H1 (cell line): ENCODE measurements at regions not wholly inside any gene's neighbourhood (a gene's known extent, or its start where the extent isn't known, plus 50 kb on each side); places are given as distances from the start of the nearest gene placed in this dataset.

Experiments used
- CTCF ChIA-PET: fragments of 300-600 bp; sonication (Branson Sonifier 250); formaldehyde crosslinking; loops from one replicate; lab custom pipeline; 2021; ENCODE audit not compliant: partially characterized antibody; lab: Charles Lee
- POLR2A ChIA-PET: fragments of 300-600 bp; sonication (Branson Sonifier 250); formaldehyde crosslinking; loops from one replicate; lab custom pipeline; 2021; ENCODE audit warnings: inconsistent platforms; ENCODE audit not compliant: partially characterized antibody; lab: Charles Lee
- DNase-seq, 2 experiments: peaks; one replicate each; pipeline versions ENCODE4 v3.0.0 to v3.0.0-alpha.2; 2010 to 2022; ENCODE audit warnings: low spot score in 2 of 2, low read depth in 1 of 2, mixed read lengths in 1 of 2
- FAIRE-seq: peaks from 2 replicates; lab custom pipeline; 2011; peaks lifted over from hg19 to GRCh38; lab: Jason Lieb, UNC
- H2AFZ ChIP-seq: 2 replicates; pipeline ENCODE4 v1.8.1; 2012; ENCODE audit warnings: low read length, inconsistent platforms
- H2AK5ac ChIP-seq: 2 replicates; pipeline ENCODE4 v1.6.1; 2013; ENCODE audit warnings: low read depth, low read length
- H2BK120ac ChIP-seq: replicated peaks from 2 replicates; pipeline ENCODE3; 2013; ENCODE audit warnings: low read depth, low read length, inconsistent platforms
- H2BK12ac ChIP-seq: 2 replicates; pipeline ENCODE4 v1.6.1; 2013; ENCODE audit warnings: low read depth, low read length
- H2BK15ac ChIP-seq: 2 replicates; pipeline ENCODE4 v1.6.1; 2013; ENCODE audit warnings: low read length
- H2BK20ac ChIP-seq: 2 replicates; pipeline ENCODE4 v1.6.1; 2013; ENCODE audit warnings: low read length
- H2BK5ac ChIP-seq: 2 replicates; pipeline ENCODE4 v1.6.1; 2013; ENCODE audit warnings: low read depth, low read length
- H3K14ac ChIP-seq: 2 replicates; pipeline ENCODE4 v1.6.1; 2013; ENCODE audit warnings: inconsistent platforms; ENCODE audit not compliant: insufficient read length
- H3K18ac ChIP-seq: 2 replicates; pipeline ENCODE4 v1.6.1; 2013; ENCODE audit warnings: low read length; ENCODE audit errors: extremely low read depth
- H3K23ac ChIP-seq: 2 replicates; pipeline ENCODE4 v1.6.1; 2013; ENCODE audit warnings: inconsistent platforms; ENCODE audit not compliant: insufficient read length
- H3K23me2 ChIP-seq: 2 replicates; pipeline ENCODE4 v1.6.1; 2013; ENCODE audit warnings: low read depth, low read length
- H3K27ac ChIP-seq: 2 replicates; pipeline ENCODE4 v1.6.1; 2011; ENCODE audit warnings: low read depth, low read length, inconsistent platforms
- H3K27me3 ChIP-seq, 4 experiments: replicated peaks in 1 of 4; 1 replicate in 1 of 4; 2 replicates in 3 of 4; pipeline versions ENCODE4 v1.6.1 to v1.8.1; 2011 to 2013; ENCODE audit warnings: low read length in 3 of 4, mild to moderate bottlenecking in 3 of 4, inconsistent platforms in 2 of 4, mixed read lengths in 2 of 4, moderate library complexity in 1 of 4; ENCODE audit not compliant: control insufficient read depth in 3 of 4, insufficient read depth in 3 of 4; ENCODE audit errors: extremely low read depth in 1 of 4
- H3K36me3 ChIP-seq, 4 experiments: 2 replicates each; pipeline versions ENCODE4 v1.6.1 to v1.8.1; 2011 to 2013; ENCODE audit warnings: mild to moderate bottlenecking in 4 of 4, low read length in 3 of 4, moderate library complexity in 2 of 4, control low read depth in 1 of 4, inconsistent platforms in 1 of 4; ENCODE audit not compliant: insufficient read depth in 4 of 4, control insufficient read depth in 2 of 4
- H3K4ac ChIP-seq: replicated peaks from 2 replicates; pipeline ENCODE3; 2013; ENCODE audit warnings: low read length, low read depth, mixed read lengths, inconsistent platforms; ENCODE audit not compliant: insufficient read length
- H3K4me1 ChIP-seq, 4 experiments: replicated peaks in 1 of 4; 1 replicate in 1 of 4; 2 replicates in 3 of 4; pipeline versions ENCODE4 v1.6.1 to v1.8.1; 2011 to 2013; ENCODE audit warnings: low read length in 3 of 4, inconsistent platforms in 2 of 4, mixed read lengths in 1 of 4; ENCODE audit not compliant: insufficient read depth in 4 of 4, control insufficient read depth in 3 of 4
- H3K4me2 ChIP-seq, 2 experiments: 2 replicates each; pipeline versions ENCODE4 v1.6.1 to v1.8.1; 2011 to 2013; ENCODE audit warnings: low read depth in 2 of 2, low read length in 2 of 2, control low read depth in 1 of 2, inconsistent platforms in 1 of 2, mild to moderate bottlenecking in 1 of 2; ENCODE audit not compliant: insufficient read depth in 1 of 2
- H3K4me3 ChIP-seq, 4 experiments: fragments of 200-600, 300-600 bp in 1 of 4; sonication (generic), shearing (Covaris generic), sonication (Bioruptor Twin) in 1 of 4; 2 replicates each; pipeline versions ENCODE4 v1.5.1 to v1.8.1; 2011 to 2016; ENCODE audit warnings: low read length in 4 of 4, low read depth in 3 of 4, control low read depth in 2 of 4, inconsistent platforms in 2 of 4, mild to moderate bottlenecking in 2 of 4, mixed read lengths in 1 of 4, moderate library complexity in 1 of 4; ENCODE audit not compliant: insufficient read depth in 2 of 4; ENCODE audit errors: extremely low read depth in 1 of 4
- H3K56ac ChIP-seq: replicated peaks from 2 replicates; pipeline ENCODE3; 2013; ENCODE audit warnings: low read depth, mild to moderate bottlenecking, mixed read lengths, low read length, inconsistent platforms; ENCODE audit not compliant: insufficient read length
- H3K79me1 ChIP-seq: 2 replicates; pipeline ENCODE4 v1.6.1; 2013; ENCODE audit warnings: low read depth, low read length, control low read depth
- H3K79me2 ChIP-seq, 2 experiments: 2 replicates each; pipeline versions ENCODE4 v1.6.1 to v1.8.1; 2012 to 2013; ENCODE audit warnings: low read length in 2 of 2, mild to moderate bottlenecking in 2 of 2, inconsistent platforms in 1 of 2; ENCODE audit not compliant: insufficient read depth in 2 of 2, control insufficient read depth in 1 of 2
- H3K9ac ChIP-seq, 4 experiments: replicated peaks in 1 of 4; 1 replicate in 1 of 4; 2 replicates in 3 of 4; pipeline versions ENCODE4 v1.6.1 to v1.8.1; 2011 to 2013; ENCODE audit warnings: low read depth in 3 of 4, low read length in 3 of 4, control low read depth in 2 of 4, mild to moderate bottlenecking in 2 of 4, moderate library complexity in 2 of 4, inconsistent platforms in 1 of 4; ENCODE audit errors: extremely low read depth in 1 of 4
- H3K9me3 ChIP-seq, 2 experiments: 2 replicates each; pipeline versions ENCODE4 v1.6.1 to v1.8.1; 2012 to 2013; ENCODE audit warnings: mild to moderate bottlenecking in 2 of 2, moderate library complexity in 2 of 2, control low read depth in 1 of 2, inconsistent platforms in 1 of 2, low read depth in 1 of 2, low read length in 1 of 2, mixed read lengths in 1 of 2; ENCODE audit not compliant: insufficient read depth in 2 of 2
- H4K20me1 ChIP-seq, 2 experiments: replicated peaks in 1 of 2; 2 replicates each; pipeline versions ENCODE3 to v1.8.1; 2011 to 2013; ENCODE audit warnings: inconsistent platforms in 2 of 2, low read length in 2 of 2, mild to moderate bottlenecking in 1 of 2; ENCODE audit not compliant: insufficient read depth in 2 of 2, control insufficient read depth in 1 of 2
- H4K5ac ChIP-seq: 2 replicates; pipeline ENCODE4 v1.6.1; 2013; ENCODE audit warnings: low read length, low read depth, mixed read lengths, inconsistent platforms; ENCODE audit not compliant: insufficient read length
- H4K8ac ChIP-seq: 2 replicates; pipeline ENCODE4 v1.8.0; 2013; ENCODE audit warnings: mild to moderate bottlenecking, moderate library complexity, low read length, inconsistent platforms; ENCODE audit not compliant: insufficient read depth; ENCODE audit errors: extremely low read depth
- H4K91ac ChIP-seq: replicated peaks from 2 replicates; pipeline ENCODE3; 2013; ENCODE audit warnings: low read length, mixed read lengths, inconsistent platforms; ENCODE audit not compliant: insufficient read length
- MAFK ChIP-seq: IDR thresholded peaks from 2 replicates; pipeline ENCODE4 v1.6.1; 2012; ENCODE audit warnings: low read depth, mild to moderate bottlenecking, improper control_type of control experiment, low read length
- WGBS, 2 experiments: shearing (Covaris generic) in 1 of 2; methylation state at CpG; one replicate each; pipeline versions ENCODE4 v1.1.6 to v1.1.7; 2013 to 2015; ENCODE audit warnings: low lambda C conversion rate in 2 of 2, mixed read lengths in 2 of 2, inconsistent platforms in 1 of 2, low coverage in 1 of 2, missing lambda C conversion rate in 1 of 2; ENCODE audit not compliant: insufficient replicate concordance in 2 of 2, insufficient coverage in 1 of 2, insufficient read length in 1 of 2; ENCODE audit errors: extremely low coverage in 1 of 2, missing lambda C conversion rate in 1 of 2; 5-methylcytosine and 5-hydroxymethylcytosine counted together
- TF ChIP-seq, protein P1 (sequence below): IDR thresholded peaks from 2 replicates; pipeline ENCODE4 v1.6.1; 2012; ENCODE audit warnings: inconsistent platforms

DNA sequence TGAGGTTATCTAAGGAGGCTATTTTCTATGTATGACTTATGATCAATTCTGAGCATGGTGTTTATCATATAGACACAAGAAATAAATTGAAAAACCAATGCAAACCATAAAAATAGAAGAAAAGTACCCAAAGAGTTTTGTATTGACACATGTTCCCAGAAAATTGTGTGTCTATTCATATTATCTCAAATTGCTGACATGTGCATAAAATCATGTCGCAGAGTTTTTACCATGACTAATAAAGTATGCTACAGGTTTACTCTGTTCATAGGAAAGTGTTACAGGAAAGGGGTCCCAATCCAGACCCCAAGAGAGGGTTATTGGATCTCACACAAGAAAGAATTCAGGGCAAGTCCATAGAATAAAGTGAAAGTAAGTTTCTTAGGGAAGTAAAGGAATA lies 290.7 kb upstream of the NRXN1 start:
- H4K5ac ChIP-seq, result no peak overlapping the region
- ChIA-PET CTCF (no interaction called here), POLR2A (no interaction called here)
- H3K4me2 ChIP-seq, result no peak overlapping the region
- no peak overlapping the region for H2BK120ac ChIP-seq
- no peak overlapping the region for H3K9ac ChIP-seq
- no peak overlapping the region for H2AFZ ChIP-seq
- no peak overlapping the region for H3K23ac ChIP-seq
- H3K23me2 ChIP-seq, result no peaks in the 10 kb centered on the region
- no peak overlapping the region for H2AK5ac ChIP-seq
- no peak overlapping the region for H3K27ac ChIP-seq
- no peaks in the 10 kb centered on the region for H3K79me1 ChIP-seq
- no peaks in the 10 kb centered on the region for H3K36me3 ChIP-seq
- no peaks in the 10 kb centered on the region for H3K27me3 ChIP-seq
- no peak overlapping the region for H3K4me3 ChIP-seq
- H3K4me1 ChIP-seq, result no peaks in the 10 kb centered on the region
- H2BK15ac ChIP-seq, result no peak overlapping the region
- no peak overlapping the region for H2BK20ac ChIP-seq
- H3K9me3 ChIP-seq, result peaks cover 7 to 10% of the 10 kb centered on the region in 2 experiments
- no peak overlapping the region for H4K91ac ChIP-seq
- H4K20me1 ChIP-seq, result no peaks in the 10 kb centered on the region
- no peak overlapping the region for H3K56ac ChIP-seq
- H4K8ac ChIP-seq, result no peak overlapping the region
- H2BK12ac ChIP-seq, result no peak overlapping the region
- no peak overlapping the region for H3K4ac ChIP-seq
- no peaks in the 10 kb centered on the region for H3K79me2 ChIP-seq
- DNase-seq, result no peak
- WGBS, 2 experiments, result 100% methylated on average over 1 of the region's 1 CpG; no CpG with 5 or more reads in 1 of the 2 experiments
- FAIRE-seq, result no peak
- H3K14ac ChIP-seq, result no peak overlapping the region
- H3K18ac ChIP-seq, result no peak overlapping the region
- TF ChIP-seq MAFK, result peak; percentile 60; the same call in 1 of the 2 replicates
- TF ChIP-seq, protein P1, sequence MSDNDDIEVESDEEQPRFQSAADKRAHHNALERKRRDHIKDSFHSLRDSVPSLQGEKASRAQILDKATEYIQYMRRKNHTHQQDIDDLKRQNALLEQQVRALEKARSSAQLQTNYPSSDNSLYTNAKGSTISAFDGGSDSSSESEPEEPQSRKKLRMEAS, result no peak
- H2BK5ac ChIP-seq, result no peak overlapping the region
